ENCODE measurements at regions not wholly inside any gene's neighbourhood (a gene's known extent, or its start where the extent isn't known, plus 50 kb on each side); places are given as distances from the start of the nearest gene placed in this dataset.

- DNase-seq, result no peak
These were observed 69.5 kb upstream of the GLS start for GRCh38 chr2:190810981-190811587.

GRCh38 chr2:190811811-190812210 lies 68.8 kb upstream of the GLS start:
- DNase-seq, result no peak

GRCh38 chr2:190812506-190813294 lies 67.9 kb upstream of the GLS start:
- no peak for DNase-seq

GRCh38 chr2:190815226-190815625 lies 65.4 kb upstream of the GLS start:
- DNase-seq, result no peak

DNA sequence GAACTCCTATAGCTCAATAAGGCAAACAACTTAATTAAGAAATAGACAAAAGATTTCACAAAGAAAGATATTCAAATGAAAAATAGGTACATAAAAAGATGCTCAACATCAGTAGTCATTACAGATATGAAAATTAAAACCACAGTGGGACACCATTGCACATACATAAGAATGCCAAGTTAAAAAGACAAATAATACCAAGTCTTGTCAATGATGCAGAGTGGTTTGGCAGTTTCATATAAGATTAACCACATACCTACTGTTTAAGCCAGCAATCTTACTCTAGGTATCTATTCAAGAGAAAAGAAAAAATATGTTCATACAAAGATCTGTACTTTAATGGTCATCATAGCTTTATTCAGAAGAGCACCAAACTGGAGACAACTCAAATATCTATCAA lies 63.5 kb upstream of the GLS start:
- DNase-seq, result no peak

- no peak for DNase-seq
These were observed 60.8 kb upstream of the GLS start for GRCh38 chr2:190819840-190820301.

GRCh38 chr2:190820416-190820815 lies 60.2 kb upstream of the GLS start:
- DNase-seq, result no peak

DNA sequence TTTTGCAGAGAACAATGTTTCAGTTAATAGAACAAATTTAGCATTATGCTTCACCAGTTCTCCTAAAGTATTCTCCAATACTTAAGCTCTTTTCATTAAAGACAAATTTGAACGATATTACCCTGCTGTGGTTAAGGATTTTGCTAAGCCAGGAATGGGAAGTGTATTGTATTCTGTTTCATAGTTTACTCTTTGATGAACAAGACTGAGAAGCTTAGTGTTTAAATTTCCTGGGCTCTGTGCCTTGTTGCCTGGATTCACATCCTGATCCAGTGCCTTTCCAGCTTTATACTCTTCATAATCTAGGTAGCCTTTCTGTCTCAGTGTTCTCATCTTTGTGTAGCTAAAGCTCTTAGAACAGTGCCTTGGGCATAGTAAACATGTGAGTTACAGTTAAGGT lies 58.6 kb upstream of the GLS start:
- DNase-seq, result no peak

GRCh38 chr2:190827720-190828119 lies 52.9 kb upstream of the GLS start:
- DNase-seq, result no peak

GRCh38 chr2:190829642-190830041 lies 51.0 kb upstream of the GLS start:
- DNase-seq, result no peak
